ENCODE measurements at regions not wholly inside any gene's neighbourhood (a gene's known extent, or its start where the extent isn't known, plus 50 kb on each side); places are given as distances from the start of the nearest gene placed in this dataset.
A peak's percentile ranks its signal among the peaks of the same experiment; 100 is the strongest.
"Not testable (repeated sequence)": the region's sequence is repeated elsewhere in the genome, so short reads cannot be mapped to it uniquely, and the experiment has no call there.

DNA sequence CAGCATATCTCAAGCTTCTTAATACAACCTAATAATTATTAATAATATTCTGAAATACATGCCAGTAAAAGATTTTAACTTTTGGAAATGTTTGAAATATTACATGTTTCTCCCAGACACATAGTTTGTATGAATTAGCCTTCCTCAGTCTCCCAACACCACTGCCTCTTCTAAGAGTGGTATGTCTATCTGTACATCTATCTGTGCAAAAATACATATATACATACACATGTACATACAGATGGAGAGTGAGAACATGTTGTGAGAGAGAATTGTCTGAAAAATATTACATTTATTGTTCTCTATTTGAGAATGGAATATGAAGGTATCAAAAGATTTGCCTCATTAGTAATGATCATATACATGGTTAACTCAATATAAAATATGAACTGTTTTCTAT, 1567.2 kb upstream of the PRR20A start:
- no peak overlapping the region for H3K4me3 ChIP-seq (ENCODE audit: low read length in 3 of 3)

GRCh38 chr13:55576389-55576788, 1564.3 kb upstream of the PRR20A start:
- DNase-seq, result no peak
- FAIRE-seq, result no peak
- Histone ChIP-seq H3K27me3 (ENCODE audit: control insufficient read depth, insufficient read depth, low read length) (no peaks in the 10 kb centered on the region), H3K4me3 (ENCODE audit: low read length in 3 of 3) (no peak overlapping the region), H3K9ac (ENCODE audit: low read length in 3 of 3) (no peak overlapping the region), H3K4me1 (ENCODE audit: control insufficient read depth in 2 of 3, insufficient read depth in 2 of 3, low read depth in 1 of 3, low read length in 3 of 3) (no peaks in the 10 kb centered on the region), H3K27ac (ENCODE audit: low read depth in 2 of 2, low read length in 2 of 2) (no peak overlapping the region), H3K9me3 (ENCODE audit: control insufficient read depth in 2 of 3, insufficient read depth in 1 of 3, low read length in 3 of 3) (no peaks in the 10 kb centered on the region), H3K36me3 (ENCODE audit: control insufficient read depth in 2 of 3, insufficient read depth in 3 of 3, low read length in 3 of 3) (no peaks in the 10 kb centered on the region)
- intact Hi-C loops (cut with DNase I), result no loop called here
- no peak for TF ChIP-seq CTCF (IDR thresholded peaks at IDR 0.05; ENCODE audit: borderline replicate concordance, extremely low read depth, insufficient read depth)

More for the DNA sequence above, 1567.2 kb upstream of the PRR20A start:
- Histone ChIP-seq H3K27me3 (ENCODE audit: control insufficient read depth, insufficient read depth, low read length) (no peaks in the 10 kb centered on the region), H3K9me3 (ENCODE audit: control insufficient read depth in 2 of 3, insufficient read depth in 1 of 3, low read length in 3 of 3) (no peaks in the 10 kb centered on the region), H3K27ac (ENCODE audit: low read depth in 2 of 2, low read length in 2 of 2) (no peak overlapping the region), H3K9ac (ENCODE audit: low read length in 3 of 3) (no peak overlapping the region), H3K36me3 (ENCODE audit: control insufficient read depth in 2 of 3, insufficient read depth in 3 of 3, low read length in 3 of 3) (no peaks in the 10 kb centered on the region), H3K4me1 (ENCODE audit: control insufficient read depth in 2 of 3, insufficient read depth in 2 of 3, low read depth in 1 of 3, low read length in 3 of 3) (no peaks in the 10 kb centered on the region)
- TF ChIP-seq CTCF (IDR thresholded peaks at IDR 0.05; ENCODE audit: borderline replicate concordance, extremely low read depth, insufficient read depth), result no peak
- FAIRE-seq (no peak), DNase-seq (no peak)
- intact Hi-C loops (cut with DNase I), result no loop called here

GRCh38 chr13:55577082-55577846, 1563.5 kb upstream of the PRR20A start:
- DNase-seq (peak in 2 of 5 donors; percentile 1 to 24), FAIRE-seq (no peak)
- TF ChIP-seq CTCF (IDR thresholded peaks at IDR 0.05; ENCODE audit: borderline replicate concordance, extremely low read depth, insufficient read depth), result no peak
- Histone ChIP-seq H3K27ac (ENCODE audit: low read depth in 2 of 2, low read length in 2 of 2) (no peak overlapping the region), H3K36me3 (ENCODE audit: control insufficient read depth in 2 of 3, insufficient read depth in 3 of 3, low read length in 3 of 3) (no peaks in the 10 kb centered on the region), H3K4me1 (ENCODE audit: control insufficient read depth in 2 of 3, insufficient read depth in 2 of 3, low read depth in 1 of 3, low read length in 3 of 3) (no peaks in the 10 kb centered on the region), H3K9ac (ENCODE audit: low read length in 3 of 3) (no peak overlapping the region), H3K9me3 (ENCODE audit: control insufficient read depth in 2 of 3, insufficient read depth in 1 of 3, low read length in 3 of 3) (no peaks in the 10 kb centered on the region), H3K4me3 (ENCODE audit: low read length in 3 of 3) (no peak overlapping the region), H3K27me3 (ENCODE audit: control insufficient read depth, insufficient read depth, low read length) (no peaks in the 10 kb centered on the region)
- intact Hi-C loops (cut with DNase I), result no loop called here

DNA sequence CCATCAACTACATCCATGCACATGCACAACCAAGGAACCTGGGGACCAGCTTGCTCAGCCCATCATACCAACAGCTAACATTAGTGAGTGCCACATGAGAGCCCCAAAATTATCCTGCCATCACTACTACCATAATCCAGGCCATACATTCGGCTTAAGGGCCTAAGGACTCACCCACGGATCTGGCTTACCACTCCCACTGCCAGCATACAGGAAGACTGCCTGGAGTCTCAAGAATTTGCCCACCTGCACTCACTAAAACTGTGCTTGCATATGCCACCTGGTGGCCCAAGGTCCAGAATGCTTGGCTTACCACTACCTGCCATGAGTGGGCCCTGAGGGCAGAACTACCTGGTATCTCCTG, 1562.9 kb upstream of the PRR20A start:
- Histone ChIP-seq H3K27me3 (ENCODE audit: control insufficient read depth, insufficient read depth, low read length) (no peaks in the 10 kb centered on the region), H3K9me3 (ENCODE audit: control insufficient read depth in 2 of 3, insufficient read depth in 1 of 3, low read length in 3 of 3) (no peaks in the 10 kb centered on the region), H3K4me3 (ENCODE audit: low read length in 3 of 3) (no peak overlapping the region), H3K27ac (ENCODE audit: low read depth in 2 of 2, low read length in 2 of 2) (no peak overlapping the region), H3K36me3 (ENCODE audit: control insufficient read depth in 2 of 3, insufficient read depth in 3 of 3, low read length in 3 of 3) (no peaks in the 10 kb centered on the region), H3K9ac (ENCODE audit: low read length in 3 of 3) (no peak overlapping the region), H3K4me1 (ENCODE audit: control insufficient read depth in 2 of 3, insufficient read depth in 2 of 3, low read depth in 1 of 3, low read length in 3 of 3) (no peaks in the 10 kb centered on the region)
- intact Hi-C loops (cut with DNase I), result no loop called here
- DNase-seq (no peak), FAIRE-seq (no peak)
- no peak for TF ChIP-seq CTCF (IDR thresholded peaks at IDR 0.05; ENCODE audit: borderline replicate concordance, extremely low read depth, insufficient read depth)

GRCh38 chr13:55582294-55582693, 1558.4 kb upstream of the PRR20A start:
- DNase-seq; H3K9ac ChIP-seq (ENCODE audit: low read length in 3 of 3); H3K36me3 ChIP-seq (ENCODE audit: control insufficient read depth in 2 of 3, insufficient read depth in 3 of 3, low read length in 3 of 3); FAIRE-seq; H3K27me3 ChIP-seq (ENCODE audit: control insufficient read depth, insufficient read depth, low read length); H3K4me3 ChIP-seq (ENCODE audit: low read length in 3 of 3); intact Hi-C loops (cut with DNase I); H3K4me1 ChIP-seq (ENCODE audit: control insufficient read depth in 2 of 3, insufficient read depth in 2 of 3, low read depth in 1 of 3, low read length in 3 of 3); H3K27ac ChIP-seq (ENCODE audit: low read depth in 2 of 2, low read length in 2 of 2); H3K9me3 ChIP-seq (ENCODE audit: control insufficient read depth in 2 of 3, insufficient read depth in 1 of 3, low read length in 3 of 3): not testable (repeated sequence)

Measured in kidney (tissue), 13 donors.